GM20000 (cell line): ENCODE measurements at regions not wholly inside any gene's neighbourhood (a gene's known extent, or its start where the extent isn't known, plus 50 kb on each side); places are given as distances from the start of the nearest gene placed in this dataset.

ENCODE experiments used
- DNase-seq: peaks from one replicate; pipeline ENCODE4 v3.0.0; 2012; ENCODE audit warnings: low spot score
- CTCF ChIP-seq: IDR thresholded peaks from 2 replicates; pipeline ENCODE4 v1.5.1; 2012; ENCODE audit warnings: mild to moderate bottlenecking, control low read depth; ENCODE audit errors: extremely low read depth, missing control alignments

GRCh38 chr13:21825801-21826200 lies 154.9 kb downstream of the FGF9 start:
- no peak for TF ChIP-seq CTCF
- DNase-seq: no peak

- TF ChIP-seq CTCF: no peak
- no peak for DNase-seq
Measured at GRCh38 chr13:21826214-21827015, 155.5 kb downstream of the FGF9 start.

GRCh38 chr13:21831654-21832324 lies 160.9 kb downstream of the FGF9 start:
- no peak for DNase-seq
- no peak for TF ChIP-seq CTCF

GRCh38 chr13:21833921-21834320 lies 163.0 kb downstream of the FGF9 start:
- no peak for TF ChIP-seq CTCF
- no peak for DNase-seq

GRCh38 chr13:21834521-21834920 lies 163.6 kb downstream of the FGF9 start:
- DNase-seq: no peak
- TF ChIP-seq CTCF: no peak

- DNase-seq: no peak
- no peak for TF ChIP-seq CTCF
Measured at GRCh38 chr13:21837288-21837687, 166.4 kb downstream of the FGF9 start.

- DNase-seq: no peak
- TF ChIP-seq CTCF: no peak
Measured at GRCh38 chr13:21837841-21838551, 167.1 kb downstream of the FGF9 start.
